Caco-2 (cell line): ENCODE measurements at regions not wholly inside any gene's neighbourhood (a gene's known extent, or its start where the extent isn't known, plus 50 kb on each side); places are given as distances from the start of the nearest gene placed in this dataset.

ENCODE experiments used
- BruUV-seq: library from RNA; stranded (reverse); fragments of 400-500 nt; replicated peaks from 2 replicates; lab custom pipeline; 2021; lab: Mats Ljungman, UMichigan
- CTCF ChIA-PET: fragments of 300-600 bp; sonication (Branson Sonifier 250); formaldehyde crosslinking; loops from one replicate; lab custom pipeline; 2022; ENCODE audit warnings: antibody characterized with exemption; lab: Charles Lee
- POLR2A ChIA-PET: fragments of 300-600 bp; sonication (Branson Sonifier 250); formaldehyde crosslinking; loops from one replicate; lab custom pipeline; 2022; ENCODE audit warnings: antibody characterized with exemption; lab: Charles Lee
- DNase-seq, 2 experiments: peaks; one replicate each; pipeline versions ENCODE4 v3.0.0 to v3.0.0-alpha.2; 2020 to 2022
- H3K27me3 ChIP-seq: replicated peaks from 2 replicates; pipeline ENCODE4 v1.6.0; 2011; ENCODE audit warnings: low read length; ENCODE audit not compliant: control insufficient read depth, insufficient read depth
- H3K36me3 ChIP-seq: 2 replicates; pipeline ENCODE4 v1.5.1; 2011; ENCODE audit warnings: low read length; ENCODE audit not compliant: control insufficient read depth, insufficient read depth
- H3K4me1 ChIP-seq: fragments of 250-450 bp; sonication (Bioruptor Pico); 2 replicates; pipeline ENCODE4 v1.5.1; 2020; ENCODE audit warnings: mild to moderate bottlenecking
- H3K4me3 ChIP-seq: 2 replicates; pipeline ENCODE4 v1.5.1; 2011; ENCODE audit warnings: low read depth, mild to moderate bottlenecking, control low read depth, low read length
- H3K9me3 ChIP-seq: fragments of 250-450 bp; sonication (Bioruptor Pico); 2 replicates; pipeline ENCODE4 v1.5.1; 2020; ENCODE audit warnings: mild to moderate bottlenecking, moderate library complexity
- H3K27ac Mint-ChIP-seq: one replicate; pipeline ENCODE4 v1.8.0; 2022; ENCODE audit warnings: mixed read lengths; ENCODE audit not compliant: unreplicated experiment
- H3K27me3 Mint-ChIP-seq: one replicate; pipeline ENCODE4 v1.8.0; 2022; ENCODE audit warnings: mixed read lengths; ENCODE audit not compliant: insufficient read depth, unreplicated experiment
- H3K36me3 Mint-ChIP-seq: one replicate; pipeline ENCODE4 v1.8.0; 2022; ENCODE audit warnings: mild to moderate bottlenecking, mixed read lengths; ENCODE audit not compliant: insufficient read depth, unreplicated experiment
- H3K4me1 Mint-ChIP-seq: one replicate; pipeline ENCODE4 v1.8.0; 2022; ENCODE audit warnings: low read depth, mixed read lengths; ENCODE audit not compliant: unreplicated experiment
- H3K4me3 Mint-ChIP-seq: one replicate; pipeline ENCODE4 v1.8.0; 2022; ENCODE audit warnings: mild to moderate bottlenecking, moderate library complexity, mixed read lengths; ENCODE audit not compliant: unreplicated experiment
- H3K9me3 Mint-ChIP-seq: one replicate; pipeline ENCODE4 v1.8.0; 2022; ENCODE audit warnings: mixed read lengths; ENCODE audit not compliant: unreplicated experiment
- CTCF ChIP-seq, 2 experiments: fragments of 200-600 bp in 1 of 2; IDR thresholded peaks; 1 replicate in 1 of 2; 2 replicates in 1 of 2; pipeline versions ENCODE4 v1.5.1 to v1.8.0; 2011 to 2022; ENCODE audit warnings: antibody characterized with exemption in 1 of 2, control low read depth in 1 of 2, inconsistent platforms in 1 of 2, low read depth in 1 of 2, low read length in 1 of 2, mild to moderate bottlenecking in 1 of 2, moderate library complexity in 1 of 2; ENCODE audit not compliant: insufficient read depth in 1 of 2, severe bottlenecking in 1 of 2, unreplicated experiment in 1 of 2
- intact Hi-C: fragments of 100-400 bp; cut with micrococcal nuclease; formaldehyde crosslinking; loops from one replicate; pipeline ENCODE4 v1.10.0; 2022; ENCODE audit not compliant: unreplicated experiment

- H3K4me3 Mint-ChIP-seq, result no peak overlapping the region
- peaks cover 34% of the 10 kb centered on the region for H3K9me3 Mint-ChIP-seq
- no peak overlapping the region for H3K4me3 ChIP-seq
- H3K36me3 ChIP-seq, result no peaks in the 10 kb centered on the region
- H3K4me1 Mint-ChIP-seq, result no peaks in the 10 kb centered on the region
- no TSS peak for BruUV-seq
- intact Hi-C loops, result no loop called here
- no peak for DNase-seq
- peaks cover 4% of the 10 kb centered on the region for H3K27me3 Mint-ChIP-seq
- H3K27me3 ChIP-seq, result no peaks in the 10 kb centered on the region
- POLR2A ChIA-PET, result no interaction called here
- CTCF ChIA-PET, result no interaction called here
- H3K4me1 ChIP-seq, result no peaks in the 10 kb centered on the region
- H3K9me3 ChIP-seq, result peaks cover 7% of the 10 kb centered on the region
- TF ChIP-seq CTCF (IDR thresholded peaks at IDR 0.05; ENCODE audit: insufficient read depth in 1 of 2, low read depth in 1 of 2, low read length in 1 of 2, severe bottlenecking in 1 of 2, unreplicated experiment in 1 of 2), result no peak
- no peaks in the 10 kb centered on the region for H3K36me3 Mint-ChIP-seq
- no peak overlapping the region for H3K27ac Mint-ChIP-seq
Observed at GRCh38 chr15:44873103-44873502, 83.4 kb upstream of the TERB2 start.

DNA sequence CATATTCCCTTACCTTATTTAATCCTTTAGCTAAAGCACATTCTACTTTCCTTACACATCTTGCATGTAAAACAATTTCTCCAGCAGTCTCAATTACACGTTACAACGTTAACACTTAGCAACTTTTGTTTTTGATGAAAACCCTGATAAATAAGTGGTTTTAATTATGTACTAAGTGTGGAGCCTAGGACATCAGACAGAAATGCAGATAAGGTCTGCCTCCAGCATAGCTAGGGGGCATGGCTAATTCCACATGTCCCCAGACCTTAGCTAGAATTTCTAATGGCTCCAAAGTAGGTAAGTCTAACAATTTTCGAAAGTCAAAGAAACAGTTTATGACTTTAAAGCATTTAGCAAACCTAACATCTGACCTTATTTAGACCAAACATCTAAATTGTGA lies 77.4 kb upstream of the TERB2 start:
- H3K36me3 ChIP-seq, result no peaks in the 10 kb centered on the region
- BruUV-seq, result no TSS peak
- H3K27me3 Mint-ChIP-seq, result no peaks in the 10 kb centered on the region
- intact Hi-C loops, result no loop called here
- ChIA-PET CTCF (no interaction called here), POLR2A (no interaction called here)
- H3K9me3 ChIP-seq, result peaks cover 7% of the 10 kb centered on the region
- H3K36me3 Mint-ChIP-seq, result no peaks in the 10 kb centered on the region
- no peak overlapping the region for H3K4me3 Mint-ChIP-seq
- no peak overlapping the region for H3K27ac Mint-ChIP-seq
- peaks cover 35% of the 10 kb centered on the region for H3K9me3 Mint-ChIP-seq
- H3K4me1 Mint-ChIP-seq, result no peaks in the 10 kb centered on the region
- H3K4me1 ChIP-seq, result no peaks in the 10 kb centered on the region
- TF ChIP-seq CTCF (IDR thresholded peaks at IDR 0.05; ENCODE audit: insufficient read depth in 1 of 2, low read depth in 1 of 2, low read length in 1 of 2, severe bottlenecking in 1 of 2, unreplicated experiment in 1 of 2), result no peak
- no peak overlapping the region for H3K4me3 ChIP-seq
- no peak for DNase-seq
- H3K27me3 ChIP-seq, result no peaks in the 10 kb centered on the region

DNA sequence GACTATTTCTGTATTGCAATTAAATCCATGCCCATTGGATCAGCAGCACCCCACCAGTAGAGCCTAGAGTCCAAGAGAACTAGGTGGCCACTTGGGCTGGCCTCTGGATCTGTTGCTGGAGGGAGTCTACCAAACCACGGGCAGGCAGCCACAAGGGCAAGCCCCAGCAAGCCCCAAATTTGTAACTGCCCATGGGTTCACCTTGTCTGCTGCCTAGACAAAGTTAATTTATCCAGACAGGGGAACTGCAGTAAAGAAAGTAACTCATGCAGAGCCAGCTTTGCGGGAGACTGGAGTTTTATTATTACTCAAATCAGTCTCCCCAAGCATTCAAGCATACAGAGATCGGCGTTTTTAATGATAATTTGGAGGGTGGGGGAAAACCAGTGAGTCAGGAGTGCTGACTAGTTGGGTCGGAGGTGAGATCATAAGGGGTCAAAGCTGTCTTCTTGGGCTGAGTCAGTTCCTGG lies 74.0 kb upstream of the TERB2 start:
- Mint-ChIP-seq H3K4me3 (no peak overlapping the region), H3K27ac (no peak overlapping the region), H3K4me1 (no peaks in the 10 kb centered on the region), H3K9me3 (peaks cover 11% of the 10 kb centered on the region), H3K36me3 (no peaks in the 10 kb centered on the region), H3K27me3 (no peaks in the 10 kb centered on the region)
- no peaks in the 10 kb centered on the region for H3K36me3 ChIP-seq
- no peaks in the 10 kb centered on the region for H3K9me3 ChIP-seq
- no peaks in the 10 kb centered on the region for H3K27me3 ChIP-seq
- intact Hi-C loops, result no loop called here
- H3K4me1 ChIP-seq, result no peaks in the 10 kb centered on the region
- CTCF ChIA-PET, result no interaction called here
- POLR2A ChIA-PET, result no interaction called here
- no peak overlapping the region for H3K4me3 ChIP-seq
- no peak for DNase-seq
- no TSS peak for BruUV-seq
- TF ChIP-seq CTCF (IDR thresholded peaks at IDR 0.05; ENCODE audit: insufficient read depth in 1 of 2, low read depth in 1 of 2, low read length in 1 of 2, severe bottlenecking in 1 of 2, unreplicated experiment in 1 of 2), result no peak
